Stimulated activated CD8-positive, alpha-beta memory T cell treated with anti-CD3 and anti-CD28 coated beads, Interleukin-15, amount 100 ng/mL, for 48 hours (primary cell): ENCODE measurements at regions not wholly inside any gene's neighbourhood (a gene's known extent, or its start where the extent isn't known, plus 50 kb on each side); places are given as distances from the start of the nearest gene placed in this dataset.
"Not testable (repeated sequence)": the region's sequence is repeated elsewhere in the genome, so short reads cannot be mapped to it uniquely, and the experiment has no call there.

Source experiments
- DNase-seq, 2 donors: peaks; one replicate each; pipeline ENCODE4 v3.0.0-alpha.2; 2020; ENCODE audit warnings: low read depth in 2 of 2

DNA sequence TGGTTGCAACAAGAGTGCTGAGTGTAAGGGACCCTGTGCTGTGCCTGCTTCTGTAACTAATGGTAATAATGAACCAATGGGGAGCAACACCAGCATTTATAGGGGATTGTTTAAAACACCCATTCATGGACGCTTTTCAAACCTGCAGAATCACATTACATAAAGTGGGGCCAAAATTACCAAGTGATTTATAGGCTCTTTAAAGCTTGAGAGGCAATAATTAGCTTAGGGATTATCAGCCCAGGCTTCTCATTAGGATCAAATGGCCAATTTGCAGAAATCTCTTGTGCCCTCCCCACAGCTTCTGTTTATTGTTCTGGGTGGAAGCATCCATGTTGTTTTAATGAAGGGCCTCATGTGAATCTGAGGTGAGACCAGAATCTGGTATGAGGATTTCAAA, 125.5 kb downstream of the ZNF486 start:
- DNase-seq, result not testable (repeated sequence)

DNA sequence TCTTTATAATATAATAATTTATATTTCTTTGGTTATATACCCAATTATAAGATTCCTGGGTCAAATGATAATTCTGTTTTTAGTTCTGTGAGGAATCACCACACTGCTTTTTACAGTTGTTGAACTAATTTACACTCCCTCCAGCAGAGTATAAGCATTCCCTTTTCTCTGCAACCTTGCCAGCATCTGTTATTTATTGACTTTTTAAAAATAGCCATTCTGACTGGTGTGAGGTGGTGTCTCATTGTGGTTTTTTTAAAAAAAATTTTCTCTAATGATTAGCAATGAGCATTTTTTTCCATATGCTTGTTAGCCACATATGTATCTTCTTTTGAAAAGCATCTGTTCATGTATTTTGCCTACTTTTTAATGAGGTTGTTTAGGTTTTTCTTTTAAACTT, 122.2 kb downstream of the ZNF486 start:
- no peak for DNase-seq

DNA sequence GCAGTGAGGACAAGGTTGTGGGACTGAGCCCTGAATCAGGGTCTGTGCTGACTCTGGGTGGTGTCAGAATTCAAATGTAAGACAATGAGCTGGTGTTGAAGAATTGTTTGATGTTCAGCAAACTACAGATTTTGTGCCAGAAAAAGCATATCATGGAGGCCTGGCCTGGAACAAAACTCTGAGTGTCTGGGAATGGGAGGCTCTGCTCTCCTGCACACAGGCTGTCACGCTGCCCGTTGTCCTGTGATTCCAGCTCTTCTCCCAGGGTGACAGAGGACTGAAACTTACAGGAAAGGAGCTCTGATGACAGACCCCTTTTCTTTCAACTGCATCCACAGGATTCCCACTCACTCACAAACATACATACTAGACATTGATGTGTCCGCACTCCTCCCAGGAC, 120.1 kb downstream of the ZNF486 start:
- DNase-seq, result no peak

DNA sequence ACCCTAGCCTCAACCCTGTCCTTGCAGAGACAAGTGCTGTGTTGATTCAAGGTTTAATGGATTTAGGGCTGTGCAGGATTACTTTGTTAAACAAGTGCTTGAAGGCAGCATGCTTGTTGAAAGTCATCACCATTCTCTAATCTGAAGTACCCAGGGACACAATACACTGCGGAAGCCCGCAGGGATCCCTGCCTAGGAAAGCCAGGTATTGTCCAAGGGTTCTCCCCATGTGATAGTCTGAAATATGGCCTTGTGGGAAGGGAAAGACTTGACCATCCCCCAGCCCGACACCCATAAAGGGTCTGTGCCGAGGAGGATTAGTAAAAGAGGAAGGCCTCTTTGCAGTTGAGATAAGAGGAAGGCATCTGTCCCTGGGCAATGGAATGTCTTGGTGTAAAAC, 118.9 kb downstream of the ZNF486 start:
- not testable (repeated sequence) for DNase-seq

DNA sequence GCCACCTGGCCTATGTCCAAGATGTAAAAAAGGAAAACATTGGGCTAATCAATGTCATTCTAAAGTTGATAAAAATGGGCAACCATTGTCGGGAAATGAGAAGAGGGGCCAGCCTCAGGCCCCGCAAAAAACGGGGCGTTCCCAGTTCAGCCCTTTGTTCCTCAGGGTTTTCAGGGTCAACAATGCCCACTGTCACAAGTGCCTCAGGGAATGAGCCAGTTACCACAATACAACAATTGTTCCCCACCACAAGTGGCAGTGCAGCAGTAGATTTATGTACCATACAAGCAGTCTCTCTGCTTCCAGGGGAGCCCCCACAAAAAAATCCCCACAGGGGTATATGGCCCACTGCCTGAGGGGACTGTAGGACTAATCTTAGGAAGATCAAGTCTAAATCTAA, 112.5 kb downstream of the ZNF486 start:
- DNase-seq, result no peak

DNA sequence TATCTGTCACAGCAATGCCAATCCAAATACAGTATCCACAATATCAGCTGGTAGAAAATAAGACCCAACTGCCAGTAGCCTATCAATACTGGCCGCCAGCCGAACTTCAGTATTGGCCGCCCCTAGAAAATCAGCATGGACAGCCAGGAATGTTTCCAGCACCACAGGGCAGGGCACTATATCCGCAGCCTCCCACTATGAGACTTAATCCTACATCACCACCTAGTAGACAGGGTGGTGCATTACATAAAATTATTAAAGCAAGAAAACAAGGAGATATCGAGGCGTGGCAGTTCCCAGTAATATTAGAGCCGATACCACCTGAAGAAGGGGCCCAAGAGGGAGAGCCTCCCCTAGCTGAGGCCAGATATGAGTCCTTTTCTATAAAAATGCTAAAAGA, 111.3 kb downstream of the ZNF486 start:
- no peak for DNase-seq

DNA sequence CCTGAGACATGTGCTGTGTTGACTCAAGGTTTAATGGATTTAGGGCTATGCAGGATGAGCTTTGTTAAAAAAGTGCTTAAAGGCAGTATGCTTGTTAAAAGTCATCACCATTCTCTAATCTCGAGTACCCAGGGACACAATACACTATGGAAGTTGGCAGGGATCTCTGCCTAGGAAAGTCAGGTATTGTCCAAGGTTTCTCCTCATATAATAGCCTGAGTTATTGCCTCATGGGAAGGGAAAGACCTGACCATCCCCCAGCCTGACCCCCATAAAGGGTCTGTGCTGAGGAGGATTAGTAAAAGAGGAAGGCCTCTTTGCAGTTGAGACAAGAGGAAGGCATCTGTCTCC, 109.7 kb downstream of the ZNF486 start:
- DNase-seq, result not testable (repeated sequence)

DNA sequence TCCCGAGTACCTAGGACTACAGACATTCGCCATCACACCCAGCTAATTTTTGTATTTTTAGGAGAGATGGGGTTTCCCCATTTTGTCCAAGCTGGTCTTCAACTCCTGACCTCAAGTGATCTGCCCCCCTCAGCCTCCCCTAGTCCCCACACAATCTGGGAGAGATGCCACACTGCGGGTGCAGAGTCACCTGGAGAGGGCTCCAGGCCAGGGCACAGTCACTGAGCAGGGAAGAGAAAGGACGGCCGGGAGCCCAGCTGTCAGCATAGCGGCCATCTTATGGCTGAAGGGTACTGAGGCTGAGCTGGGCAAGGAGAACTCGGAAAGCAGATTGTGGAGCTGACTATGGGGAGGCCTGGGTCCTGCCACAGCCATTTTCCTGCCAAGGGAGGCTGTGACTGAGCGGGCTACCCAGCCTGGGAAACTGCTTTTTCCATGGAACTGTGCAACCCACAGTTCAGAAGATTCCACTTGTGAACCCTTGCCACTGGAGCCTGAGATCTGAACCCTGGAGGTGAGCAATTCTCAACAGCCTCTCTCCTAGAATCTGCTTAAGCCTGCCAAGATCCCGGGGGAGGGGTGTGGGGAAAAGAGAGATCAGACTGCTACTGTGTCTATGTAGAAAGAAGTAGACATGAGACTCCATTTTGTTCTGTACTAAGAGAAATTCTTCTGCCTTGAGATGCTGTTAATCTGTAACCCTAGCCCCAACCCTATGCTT, 109.2 kb downstream of the ZNF486 start:
- DNase-seq, result no peak

DNA sequence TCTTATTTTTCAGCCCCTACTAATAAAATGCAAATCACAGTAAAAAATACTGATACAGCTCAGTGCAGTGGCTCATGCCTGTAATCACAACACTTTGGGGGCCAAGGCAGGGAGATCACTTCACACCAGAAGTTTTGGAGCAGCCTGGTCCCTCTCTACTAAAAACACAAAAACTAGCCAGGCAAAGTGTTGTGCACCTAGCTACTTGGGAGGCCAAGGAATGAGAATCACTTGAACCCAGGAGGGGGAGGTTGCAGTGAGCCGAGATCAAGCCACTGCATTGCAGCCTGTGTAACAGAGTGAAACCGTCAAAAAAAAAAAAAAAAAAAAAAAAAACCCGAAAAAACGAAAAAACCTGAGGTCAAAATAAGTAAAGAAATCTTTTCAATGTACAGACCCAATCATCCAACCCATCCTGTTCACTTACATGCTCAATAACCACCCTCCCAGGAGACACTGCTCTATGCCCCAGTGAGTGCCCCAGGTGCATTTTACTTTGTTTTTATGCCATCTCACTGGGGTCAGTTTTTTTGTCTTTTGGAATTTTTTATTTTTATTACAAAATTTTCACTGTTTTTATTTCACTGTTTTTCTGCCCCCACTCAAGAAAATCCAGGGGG, 107.0 kb downstream of the ZNF486 start:
- no peak for DNase-seq

DNA sequence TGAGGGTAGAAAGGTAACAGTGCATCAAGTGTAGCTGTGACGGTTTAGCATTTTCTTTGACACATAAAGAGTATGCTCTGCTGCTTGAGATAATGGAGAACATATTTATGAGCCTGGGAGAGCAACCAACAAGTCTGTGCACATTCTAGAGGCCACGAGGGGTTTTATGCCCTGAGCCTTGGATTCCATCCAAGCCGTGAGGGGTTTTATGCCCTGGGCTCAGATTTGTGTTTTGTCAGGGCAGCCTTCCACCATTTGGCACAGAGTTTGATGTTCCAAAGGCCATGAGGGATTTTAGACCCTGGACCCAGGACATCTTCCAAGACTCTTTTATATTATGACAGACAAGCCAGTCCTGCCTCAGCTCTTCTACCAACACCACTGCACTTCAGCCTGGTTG, 106.4 kb downstream of the ZNF486 start:
- no peak for DNase-seq

DNA sequence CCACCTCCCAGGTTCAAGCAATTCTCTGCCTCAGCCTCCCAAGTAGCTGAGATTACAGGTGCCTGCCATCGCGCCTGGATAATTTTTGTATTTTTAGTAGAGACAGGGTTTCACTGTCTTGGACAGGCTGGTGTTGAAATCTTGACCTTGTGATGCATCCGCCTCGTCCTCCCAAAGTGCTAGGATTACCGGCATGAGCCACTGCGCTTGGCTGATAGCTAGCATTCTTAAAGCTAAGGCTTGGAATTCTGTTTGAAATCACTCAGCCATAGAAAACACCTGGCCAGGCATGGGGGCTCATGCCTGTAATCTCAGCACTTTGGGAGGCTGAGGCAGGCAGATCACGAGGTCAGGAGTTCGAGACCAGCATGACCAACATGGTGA, 105.6 kb downstream of the ZNF486 start:
- not testable (repeated sequence) for DNase-seq

DNA sequence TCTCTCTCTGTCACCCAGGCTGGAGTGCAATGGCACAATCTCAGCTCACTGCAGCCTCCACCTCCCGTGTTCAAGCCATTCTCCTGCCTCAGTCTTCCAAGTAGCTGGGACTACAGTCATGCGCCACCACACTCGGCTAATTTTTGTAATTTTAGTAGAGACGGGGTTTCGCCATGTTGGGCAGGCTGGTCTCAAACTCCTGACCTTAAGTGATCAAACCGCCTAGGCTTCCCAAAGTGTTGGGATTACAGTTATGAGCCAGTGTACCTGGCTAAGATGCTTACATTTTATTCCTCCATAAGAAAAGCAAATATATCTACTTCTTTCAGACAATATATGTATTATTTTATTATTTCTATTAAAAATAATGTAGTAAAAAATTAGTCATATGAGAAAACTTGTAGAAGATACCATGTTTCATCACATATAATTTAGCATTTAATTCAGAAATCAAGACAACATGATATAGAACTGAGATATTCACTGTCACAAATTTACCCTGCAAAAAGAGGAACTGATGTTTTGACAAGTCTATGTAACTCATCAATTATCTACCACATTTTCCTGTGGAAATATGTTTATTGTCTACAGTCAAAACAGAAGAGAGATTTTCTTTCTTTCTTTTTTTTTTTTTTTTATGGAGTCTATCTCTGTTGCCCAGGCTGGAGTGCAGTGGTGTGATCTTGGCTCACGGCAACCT, 105.1 kb downstream of the ZNF486 start:
- not testable (repeated sequence) for DNase-seq

DNA sequence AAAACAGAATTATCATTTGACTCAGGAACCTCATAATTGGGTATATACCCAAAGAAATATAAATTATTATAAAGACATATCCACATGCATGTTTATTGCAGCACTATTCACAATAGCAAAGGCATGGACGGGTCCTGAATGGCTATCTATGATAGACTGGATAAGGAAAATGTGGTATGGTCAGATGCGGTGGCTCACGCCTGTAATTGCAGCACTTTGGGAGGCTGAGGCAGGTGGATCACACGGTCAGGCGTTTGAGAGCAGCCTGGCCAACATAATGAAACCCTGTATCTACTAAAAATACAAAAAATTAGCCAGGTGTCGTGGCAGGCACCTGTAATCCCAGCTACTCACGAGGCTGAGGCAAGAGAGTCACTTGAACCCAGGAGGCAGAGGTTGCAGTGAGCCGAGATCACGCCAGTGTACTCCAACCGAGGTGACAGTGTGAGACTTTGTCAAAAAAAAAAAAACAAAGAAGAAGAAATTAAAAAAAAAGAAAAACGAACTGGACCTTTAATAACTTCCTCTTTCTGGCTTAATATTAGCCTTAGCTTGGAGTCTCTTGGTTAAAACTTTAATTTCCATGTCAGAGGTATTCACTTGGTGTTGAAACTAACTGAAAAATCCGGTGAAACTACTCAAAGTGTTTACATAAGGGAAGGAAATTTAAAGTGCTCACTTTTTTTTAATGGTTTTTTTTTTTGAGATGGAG, 104.4 kb downstream of the ZNF486 start:
- no peak for DNase-seq

DNA sequence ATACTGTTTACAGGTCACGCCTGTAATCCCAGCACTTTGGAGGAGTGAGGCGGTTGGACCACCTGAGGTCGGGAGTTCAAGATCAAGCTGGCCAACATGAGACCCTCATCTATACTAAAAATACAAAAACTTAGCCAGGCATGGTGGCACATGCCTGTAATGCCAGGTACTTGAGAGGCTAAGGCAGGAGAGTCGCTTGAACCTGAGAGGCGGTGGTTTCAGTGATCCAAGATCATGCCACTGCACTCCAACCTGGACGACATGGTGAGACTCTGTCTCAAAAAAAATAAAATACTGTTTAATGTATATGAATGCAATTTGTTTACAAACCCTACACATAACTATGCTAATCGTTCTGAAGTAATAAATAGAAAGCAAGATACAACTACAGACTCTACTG, 102.4 kb downstream of the ZNF486 start:
- no peak for DNase-seq

DNA sequence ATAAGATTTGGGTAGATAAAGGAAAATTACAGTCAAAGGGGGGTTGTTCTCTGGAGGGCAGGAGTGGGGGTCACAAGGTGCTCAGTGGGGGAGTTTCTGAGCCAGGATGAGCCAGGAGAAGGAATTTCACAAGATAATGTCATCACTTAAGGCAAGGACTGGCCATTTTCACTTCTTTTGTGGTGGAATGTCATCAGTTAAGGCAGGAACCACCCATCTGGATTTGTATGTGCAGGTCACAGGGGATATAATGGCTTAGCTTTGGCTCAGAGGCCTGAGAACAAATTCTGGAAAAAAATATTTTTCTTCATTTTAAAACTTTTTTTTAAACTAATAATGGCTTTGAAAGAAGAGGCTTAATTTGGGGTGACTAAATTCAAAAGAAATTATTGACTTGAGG, 94.5 kb downstream of the ZNF486 start:
- not testable (repeated sequence) for DNase-seq

DNA sequence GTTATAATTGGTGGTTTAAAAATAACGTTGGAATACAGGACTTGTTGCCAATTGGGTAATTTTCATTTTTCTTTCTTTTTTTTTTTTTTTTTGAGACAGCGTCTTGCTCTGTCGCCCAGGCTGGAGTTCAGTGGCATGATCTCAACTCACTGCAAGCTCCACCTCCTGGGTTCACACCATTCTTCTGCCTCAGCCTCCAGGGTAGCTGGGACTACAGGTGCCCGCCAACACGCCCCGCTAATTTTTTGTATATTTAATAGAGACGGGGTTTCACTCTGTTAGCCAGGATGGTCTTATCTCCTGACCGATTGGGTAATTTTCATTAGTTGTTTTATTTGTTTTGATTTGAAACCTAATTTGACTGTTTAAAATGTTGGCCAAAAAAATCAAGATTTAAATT, 93.7 kb downstream of the ZNF486 start:
- DNase-seq, result not testable (repeated sequence)

DNA sequence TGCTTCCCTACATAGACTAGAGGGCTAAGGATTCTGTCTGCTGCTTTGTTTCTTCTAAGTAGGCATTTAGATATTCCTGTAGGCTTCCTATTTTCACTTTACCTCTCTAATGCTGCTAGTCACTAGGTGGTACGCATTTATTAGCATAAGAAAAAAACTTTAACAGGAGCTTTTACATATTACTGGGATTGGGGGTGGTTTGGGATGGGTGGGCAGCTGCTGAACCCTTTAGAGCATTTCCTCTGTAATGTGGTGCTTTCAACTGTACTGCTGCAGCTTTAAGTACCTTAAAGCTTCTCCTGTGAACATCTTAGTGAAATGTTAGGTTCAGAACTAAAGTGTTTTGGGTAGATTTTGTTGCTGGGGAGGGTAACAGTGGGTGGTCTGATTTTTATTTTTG, 92.6 kb downstream of the ZNF486 start:
- no peak for DNase-seq

DNA sequence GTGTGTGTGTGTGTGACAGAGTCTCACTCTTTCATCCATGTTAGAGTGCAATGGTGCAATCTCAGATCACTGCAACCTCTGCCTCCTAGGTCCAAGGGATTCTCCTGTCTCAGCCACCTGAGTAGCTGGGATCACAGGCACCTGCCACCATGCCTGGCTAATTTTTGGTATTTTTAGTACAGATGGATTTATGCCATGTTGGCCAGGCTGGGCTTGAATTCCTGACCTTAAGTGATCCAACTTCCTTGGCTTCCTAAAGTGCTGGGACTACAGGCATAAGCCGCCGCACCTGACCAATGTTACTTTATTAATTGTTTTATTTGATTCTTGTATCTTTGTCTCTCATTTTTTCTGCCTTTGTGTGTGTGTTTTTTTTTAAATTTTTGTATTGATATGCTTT, 89.6 kb downstream of the ZNF486 start:
- DNase-seq, result no peak

DNA sequence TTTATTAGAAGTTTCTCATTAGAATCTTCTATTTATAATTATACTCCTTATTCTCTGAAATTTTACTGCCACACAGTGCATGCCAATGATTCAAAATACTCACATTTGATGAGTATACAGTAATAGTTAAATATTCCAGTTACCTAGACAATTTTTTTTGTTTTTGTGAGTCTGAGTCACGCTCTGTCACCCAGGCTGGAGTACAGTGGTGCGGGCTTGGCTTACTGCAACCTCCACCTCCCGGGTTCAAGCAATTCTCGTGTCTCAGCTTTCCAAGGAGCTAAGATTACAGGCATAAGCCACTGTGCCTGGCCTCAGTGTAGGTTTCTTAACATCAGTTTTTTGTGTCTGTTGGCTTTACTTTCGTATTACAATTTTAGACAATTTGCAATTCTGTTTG, 87.1 kb downstream of the ZNF486 start:
- no peak for DNase-seq

DNA sequence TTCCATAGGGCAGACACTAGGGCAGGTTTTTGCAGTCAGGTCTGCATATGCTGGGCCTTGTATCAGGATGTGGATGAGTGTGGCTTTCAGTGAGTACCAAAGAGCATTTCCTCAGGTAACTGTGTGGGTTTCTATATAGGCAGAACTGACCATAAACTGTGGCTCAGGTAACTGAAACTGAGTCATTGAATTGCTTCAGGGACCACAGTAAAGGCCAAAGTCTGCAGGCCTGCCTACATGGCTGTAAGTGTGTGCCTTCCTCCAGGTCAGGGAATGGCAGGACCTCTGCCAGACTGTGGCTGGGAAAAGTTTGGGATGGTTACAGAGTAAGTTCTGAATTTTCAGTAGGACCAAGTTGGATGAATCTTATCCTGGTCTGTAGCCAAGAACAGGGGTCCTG, 85.6 kb downstream of the ZNF486 start:
- DNase-seq, result no peak

DNA sequence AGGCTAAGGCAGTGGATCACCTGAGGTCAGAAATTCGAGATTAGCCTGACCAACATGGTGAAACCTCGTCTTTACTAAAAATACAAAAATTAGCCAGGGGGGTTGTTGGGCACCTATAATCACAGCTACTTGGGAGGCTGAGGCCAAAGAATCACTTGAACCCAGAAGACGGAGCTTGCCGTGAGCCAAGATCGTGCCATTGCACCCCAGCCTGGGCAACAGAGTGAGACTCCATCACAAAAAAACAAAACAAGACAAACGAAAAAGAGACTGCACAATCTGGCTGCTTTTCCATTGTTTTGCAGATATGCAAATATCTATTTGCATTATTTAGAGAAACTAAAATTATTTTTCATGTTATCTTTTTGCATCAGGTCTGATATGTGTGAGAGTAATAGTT, 83.6 kb downstream of the ZNF486 start:
- DNase-seq, result no peak

DNA sequence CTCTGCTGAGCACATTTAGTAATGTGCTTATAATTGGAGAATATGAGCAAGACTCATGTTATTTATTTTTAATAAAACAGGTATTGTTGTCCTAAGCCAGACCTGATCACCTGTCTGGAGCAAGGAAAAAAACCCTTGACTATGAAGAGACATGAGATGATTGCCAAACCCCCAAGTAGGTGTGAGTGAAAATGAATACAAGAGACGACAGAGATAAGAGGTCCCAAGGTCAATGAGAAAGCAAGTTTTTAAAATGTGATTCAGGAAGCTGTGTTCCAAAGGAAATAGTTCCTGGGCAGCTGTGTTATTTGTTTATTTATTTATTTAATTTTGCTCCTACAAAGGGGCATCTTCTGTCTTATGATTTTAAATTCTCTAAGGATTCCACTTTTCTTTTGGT, 83.1 kb downstream of the ZNF486 start:
- no peak for DNase-seq
